SJCRH30 (cell line): ENCODE measurements at regions not wholly inside any gene's neighbourhood (a gene's known extent, or its start where the extent isn't known, plus 50 kb on each side); places are given as distances from the start of the nearest gene placed in this dataset.

ENCODE experiments used
- DNase-seq, 2 experiments: peaks; one replicate each; pipeline ENCODE4 v3.0.0-alpha.2; 2015 to 2020
- H3K27ac ChIP-seq: fragments of 250-450 bp; sonication (Bioruptor Pico); 2 replicates; pipeline ENCODE4 v1.5.1; 2020; ENCODE audit warnings: mild to moderate bottlenecking, moderate library complexity
- H3K27me3 ChIP-seq: fragments of 250-450 bp; sonication (Bioruptor Pico); 2 replicates; pipeline ENCODE4 v1.5.1; 2020; ENCODE audit warnings: mild to moderate bottlenecking, moderate library complexity
- H3K36me3 ChIP-seq: fragments of 250-450 bp; sonication (Bioruptor Pico); 2 replicates; pipeline ENCODE4 v1.5.1; 2020; ENCODE audit warnings: mild to moderate bottlenecking, moderate library complexity
- H3K4me1 ChIP-seq: fragments of 250-450 bp; sonication (Bioruptor Pico); 2 replicates; pipeline ENCODE4 v1.5.1; 2020; ENCODE audit warnings: mild to moderate bottlenecking, moderate library complexity
- H3K4me3 ChIP-seq: fragments of 250-450 bp; sonication (Bioruptor Pico); 2 replicates; pipeline ENCODE4 v1.5.1; 2020; ENCODE audit warnings: mild to moderate bottlenecking, moderate library complexity
- H3K9me3 ChIP-seq: fragments of 250-450 bp; sonication (Bioruptor Pico); replicated peaks from 2 replicates; pipeline ENCODE4 v1.5.1; 2020; ENCODE audit warnings: mild to moderate bottlenecking, moderate library complexity

GRCh38 chr2:236794176-236794957, 224.7 kb downstream of the ACKR3 start:
- H3K36me3 ChIP-seq: no peaks in the 10 kb centered on the region

DNA sequence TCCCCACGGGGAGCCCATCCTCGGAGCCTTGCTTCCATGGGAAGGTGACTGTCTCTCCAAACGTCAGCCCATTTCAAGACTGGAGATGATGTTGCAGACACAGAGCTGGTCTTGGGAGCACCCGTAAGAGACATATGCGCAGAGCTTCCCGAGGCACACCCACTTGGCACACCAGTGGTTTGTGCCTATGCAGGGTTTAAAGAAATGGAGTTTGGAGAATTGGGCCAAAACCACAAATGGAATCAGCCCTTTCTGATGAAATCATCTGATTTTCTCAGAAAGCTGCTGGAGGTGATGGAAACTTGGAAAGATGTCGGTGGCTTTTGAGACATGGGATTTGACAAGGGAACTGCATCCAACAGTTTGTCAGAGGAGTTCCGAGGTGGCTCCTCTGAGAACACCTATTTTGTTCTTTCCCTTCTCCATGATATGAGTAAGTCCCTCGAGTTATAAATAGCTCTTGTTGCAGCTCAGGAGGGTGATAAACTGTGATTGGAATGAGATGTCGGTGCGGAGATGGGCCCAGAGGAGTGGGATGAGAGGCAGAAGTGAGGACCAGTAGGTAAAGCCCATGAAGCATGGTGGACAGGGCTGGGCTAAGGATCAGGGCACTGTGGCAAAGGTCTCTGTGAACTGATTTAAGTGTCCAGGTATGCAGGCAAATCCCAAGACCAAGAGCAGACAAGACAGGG, 225.7 kb downstream of the ACKR3 start:
- H3K4me1 ChIP-seq: peaks cover 4% of the 10 kb centered on the region; the same call in 1 of the 2 replicates
- no peak overlapping the region for H3K27ac ChIP-seq
- no peaks in the 10 kb centered on the region for H3K27me3 ChIP-seq
- H3K36me3 ChIP-seq: no peaks in the 10 kb centered on the region
- no peaks in the 10 kb centered on the region for H3K9me3 ChIP-seq
- H3K4me3 ChIP-seq: no peak overlapping the region
- no peak for DNase-seq

More at GRCh38 chr2:236794176-236794957, 224.7 kb downstream of the ACKR3 start:
- DNase-seq: no peak
- no peak overlapping the region for H3K4me3 ChIP-seq
- peaks cover 4% of the 10 kb centered on the region; the same call in 1 of the 2 replicates for H3K4me1 ChIP-seq
- H3K9me3 ChIP-seq: no peaks in the 10 kb centered on the region
- H3K27ac ChIP-seq: no peak overlapping the region
- H3K27me3 ChIP-seq: no peaks in the 10 kb centered on the region

DNA sequence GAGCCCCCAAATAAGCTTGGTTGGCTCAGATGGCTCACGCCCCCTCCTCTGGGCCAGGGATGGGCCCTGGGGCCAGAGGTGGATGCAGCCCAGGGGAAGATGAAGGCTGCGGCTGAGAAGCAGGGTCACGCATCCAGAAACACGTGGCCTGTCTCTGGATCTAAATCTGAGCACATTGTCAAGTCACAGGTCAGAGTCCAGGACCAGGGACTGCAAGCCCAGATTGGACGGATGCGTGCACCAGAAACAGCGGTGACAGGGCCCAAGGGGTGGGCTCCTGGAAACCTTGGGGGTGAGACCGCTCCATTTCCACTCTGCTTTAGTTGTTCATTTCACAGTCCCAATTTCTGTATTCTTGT, 226.2 kb downstream of the ACKR3 start:
- no peak overlapping the region for H3K4me3 ChIP-seq
- no peak for DNase-seq
- H3K36me3 ChIP-seq: no peaks in the 10 kb centered on the region
- H3K27me3 ChIP-seq: no peaks in the 10 kb centered on the region
- peaks cover 4% of the 10 kb centered on the region; the same call in 1 of the 2 replicates for H3K4me1 ChIP-seq
- H3K9me3 ChIP-seq: no peaks in the 10 kb centered on the region
- no peak overlapping the region for H3K27ac ChIP-seq

GRCh38 chr2:236796236-236796635, 226.6 kb downstream of the ACKR3 start:
- Histone ChIP-seq H3K4me1 (peaks cover 4% of the 10 kb centered on the region; the same call in 1 of the 2 replicates), H3K9me3 (no peaks in the 10 kb centered on the region), H3K4me3 (no peak overlapping the region), H3K36me3 (no peaks in the 10 kb centered on the region), H3K27ac (no peak overlapping the region), H3K27me3 (no peaks in the 10 kb centered on the region)
- DNase-seq: no peak

- peaks cover 4% of the 10 kb centered on the region; the same call in 1 of the 2 replicates for H3K4me1 ChIP-seq
- H3K27ac ChIP-seq: no peak overlapping the region
- no peak for DNase-seq
- H3K9me3 ChIP-seq: no peaks in the 10 kb centered on the region
- no peaks in the 10 kb centered on the region for H3K27me3 ChIP-seq
- no peaks in the 10 kb centered on the region for H3K36me3 ChIP-seq
- H3K4me3 ChIP-seq: no peak overlapping the region
These were observed 227.8 kb downstream of the ACKR3 start for GRCh38 chr2:236797411-236797810.

GRCh38 chr2:236798491-236798890, 228.9 kb downstream of the ACKR3 start:
- H3K27me3 ChIP-seq: no peaks in the 10 kb centered on the region

GRCh38 chr2:236799391-236800026, 229.9 kb downstream of the ACKR3 start:
- no peaks in the 10 kb centered on the region for H3K36me3 ChIP-seq
- no peaks in the 10 kb centered on the region for H3K4me1 ChIP-seq
- H3K27ac ChIP-seq: no peak overlapping the region
- no peak for DNase-seq
- H3K4me3 ChIP-seq: no peak overlapping the region
- H3K27me3 ChIP-seq: no peaks in the 10 kb centered on the region
- no peaks in the 10 kb centered on the region for H3K9me3 ChIP-seq

More at GRCh38 chr2:236798491-236798890, 228.9 kb downstream of the ACKR3 start:
- no peak for DNase-seq
- H3K4me1 ChIP-seq: peaks cover 4% of the 10 kb centered on the region; the same call in 1 of the 2 replicates
- H3K36me3 ChIP-seq: no peaks in the 10 kb centered on the region
- H3K9me3 ChIP-seq: no peaks in the 10 kb centered on the region
- no peak overlapping the region for H3K27ac ChIP-seq
- no peak overlapping the region for H3K4me3 ChIP-seq

- H3K27me3 ChIP-seq: no peaks in the 10 kb centered on the region
- no peak overlapping the region for H3K27ac ChIP-seq
- DNase-seq: no peak
- peaks cover 11% of the 10 kb centered on the region for H3K4me1 ChIP-seq
- H3K4me3 ChIP-seq: no peak overlapping the region
- no peaks in the 10 kb centered on the region for H3K36me3 ChIP-seq
- H3K9me3 ChIP-seq: peaks cover 7% of the 10 kb centered on the region; the same call in 1 of the 2 replicates
These were observed 233.2 kb downstream of the ACKR3 start for GRCh38 chr2:236802862-236803261.

DNA sequence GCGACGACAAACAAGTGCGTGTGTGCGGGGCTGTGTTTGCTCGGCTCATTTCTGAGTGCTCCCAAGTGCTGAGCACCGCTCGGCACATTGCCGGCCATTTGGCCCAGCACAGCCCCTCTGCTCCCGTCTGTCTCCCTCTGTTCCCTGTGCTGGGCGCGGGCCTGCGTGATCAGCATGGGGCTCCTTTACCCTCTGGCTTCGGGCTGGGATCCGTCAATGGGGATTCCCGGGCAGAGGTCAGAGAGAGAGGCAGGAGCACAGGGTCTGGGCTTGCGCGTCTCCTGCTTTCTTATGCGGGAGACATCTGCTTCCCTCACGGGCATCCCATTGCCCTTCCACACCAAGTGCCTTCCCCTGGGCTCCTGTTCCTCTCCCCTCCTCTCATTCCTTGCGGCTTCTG, 234.0 kb downstream of the ACKR3 start:
- peaks cover 11% of the 10 kb centered on the region for H3K4me1 ChIP-seq
- no peaks in the 10 kb centered on the region for H3K27me3 ChIP-seq

GRCh38 chr2:236805800-236806531, 236.3 kb downstream of the ACKR3 start:
- Histone ChIP-seq H3K27me3 (no peaks in the 10 kb centered on the region), H3K9me3 (peaks cover 7% of the 10 kb centered on the region; the same call in 1 of the 2 replicates), H3K4me1 (peaks cover 11% of the 10 kb centered on the region), H3K36me3 (no peaks in the 10 kb centered on the region), H3K4me3 (no peak overlapping the region), H3K27ac (peak overlapping the region; percentile 29)
- peak; percentile 80 to 85 for DNase-seq

More for the DNA sequence above, 234.0 kb downstream of the ACKR3 start:
- Histone ChIP-seq H3K9me3 (peaks cover 7% of the 10 kb centered on the region; the same call in 1 of the 2 replicates), H3K27ac (no peak overlapping the region), H3K36me3 (no peaks in the 10 kb centered on the region), H3K4me3 (no peak overlapping the region)
- DNase-seq: no peak

DNA sequence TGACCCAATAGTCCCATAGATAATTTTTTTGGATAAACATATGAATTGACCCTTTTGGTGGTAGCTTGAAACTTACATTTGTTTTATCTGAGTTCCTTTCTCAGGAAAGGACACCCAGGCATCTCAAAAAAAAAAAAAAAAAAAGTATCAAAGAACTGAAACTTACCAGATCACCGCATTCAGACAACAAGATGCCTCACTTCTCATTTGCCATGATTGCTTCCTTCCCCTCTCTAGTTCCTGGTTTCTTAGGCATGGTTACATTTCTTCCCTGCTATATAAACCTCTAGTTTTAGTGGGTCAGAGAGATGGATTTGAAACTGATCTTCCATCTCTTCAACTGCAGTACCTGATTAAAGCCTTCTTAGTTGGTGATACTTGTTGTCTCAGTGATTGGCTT, 240.1 kb downstream of the ACKR3 start:
- no peak overlapping the region for H3K4me3 ChIP-seq
- no peaks in the 10 kb centered on the region for H3K36me3 ChIP-seq
- peaks cover 7% of the 10 kb centered on the region; the same call in 1 of the 2 replicates for H3K9me3 ChIP-seq
- peaks cover 11% of the 10 kb centered on the region for H3K4me1 ChIP-seq
- no peaks in the 10 kb centered on the region for H3K27me3 ChIP-seq
- no peak overlapping the region for H3K27ac ChIP-seq
- DNase-seq: no peak

- H3K4me3 ChIP-seq: no peak overlapping the region
- H3K27me3 ChIP-seq: no peaks in the 10 kb centered on the region
- H3K36me3 ChIP-seq: no peaks in the 10 kb centered on the region
- H3K4me1 ChIP-seq: peaks cover 4% of the 10 kb centered on the region
- H3K27ac ChIP-seq: no peak overlapping the region
- DNase-seq: no peak
- peaks cover 7% of the 10 kb centered on the region; the same call in 1 of the 2 replicates for H3K9me3 ChIP-seq
These were observed 241.5 kb downstream of the ACKR3 start for GRCh38 chr2:236811062-236811656.

DNA sequence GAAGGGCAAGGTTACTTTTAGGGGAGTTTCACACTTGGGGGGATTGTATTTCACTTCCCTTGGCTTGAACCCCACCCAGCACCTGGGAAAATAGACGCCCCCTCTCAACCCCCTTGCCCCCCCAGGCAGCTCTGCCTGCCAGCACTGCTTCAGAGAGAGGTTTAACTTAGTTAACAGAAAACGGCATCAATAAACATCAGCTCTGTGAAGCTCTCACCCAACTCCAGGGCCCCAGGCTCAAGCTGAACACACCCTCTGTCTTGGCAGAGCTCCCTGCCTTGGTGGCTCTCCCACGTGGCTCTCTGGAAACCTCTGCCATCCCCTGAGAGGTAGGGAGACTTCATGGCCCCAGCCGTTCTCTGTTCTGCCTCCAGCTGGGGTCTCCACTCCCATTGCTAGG, 244.1 kb downstream of the ACKR3 start:
- no peaks in the 10 kb centered on the region for H3K9me3 ChIP-seq
- H3K4me3 ChIP-seq: no peak overlapping the region
- no peak for DNase-seq

DNA sequence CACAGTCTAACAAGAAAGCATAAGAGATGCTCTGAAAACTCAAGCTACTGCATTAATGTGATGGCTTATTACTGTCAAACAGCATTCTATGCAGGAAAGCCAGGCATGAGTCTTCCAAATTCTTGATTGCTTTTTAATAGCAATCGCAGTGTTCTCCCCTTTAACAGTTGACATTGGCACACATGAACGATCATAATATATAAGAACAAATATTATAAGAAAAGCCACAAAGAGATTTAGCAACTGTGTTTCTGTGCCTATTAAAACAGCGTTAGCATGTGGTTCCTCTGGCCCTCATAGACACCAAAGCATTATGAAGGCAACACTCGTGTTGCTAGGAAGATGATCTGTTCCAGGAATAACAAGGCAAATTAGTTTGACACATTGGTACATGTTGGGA, 245.0 kb downstream of the ACKR3 start:
- Histone ChIP-seq H3K27me3 (no peaks in the 10 kb centered on the region), H3K36me3 (no peaks in the 10 kb centered on the region), H3K27ac (no peak overlapping the region), H3K4me3 (no peak overlapping the region), H3K9me3 (no peaks in the 10 kb centered on the region), H3K4me1 (peaks cover 8% of the 10 kb centered on the region; the same call in 1 of the 2 replicates)
- no peak for DNase-seq

More for the DNA sequence above, 244.1 kb downstream of the ACKR3 start:
- Histone ChIP-seq H3K36me3 (no peaks in the 10 kb centered on the region), H3K27ac (no peak overlapping the region), H3K27me3 (no peaks in the 10 kb centered on the region), H3K4me1 (peaks cover 8% of the 10 kb centered on the region; the same call in 1 of the 2 replicates)
